ENCODE measurements at regions not wholly inside any gene's neighbourhood (a gene's known extent, or its start where the extent isn't known, plus 50 kb on each side); places are given as distances from the start of the nearest gene placed in this dataset.

GRCh38 chr11:116256215-116256614 lies 516.6 kb downstream of the BUD13 start:
- no peak for DNase-seq (ENCODE audit: low read depth in 2 of 2)

- no peak for DNase-seq (ENCODE audit: low read depth in 2 of 2)
Observed at GRCh38 chr11:116255321-116255953, 517.4 kb downstream of the BUD13 start.

GRCh38 chr11:116250155-116250554 lies 522.6 kb downstream of the BUD13 start:
- DNase-seq (ENCODE audit: low read depth in 2 of 2), result no peak

- no peak for DNase-seq (ENCODE audit: low read depth in 2 of 2)
Observed at GRCh38 chr11:116249561-116249960, 523.2 kb downstream of the BUD13 start.

- DNase-seq (ENCODE audit: low read depth in 2 of 2), result no peak
Observed at GRCh38 chr11:116244889-116245288, 527.9 kb downstream of the BUD13 start.

- DNase-seq (ENCODE audit: low read depth in 2 of 2), result no peak
Observed at GRCh38 chr11:116244439-116244838, 528.3 kb downstream of the BUD13 start.

GRCh38 chr11:116243991-116244390 lies 528.8 kb downstream of the BUD13 start:
- DNase-seq (ENCODE audit: low read depth in 2 of 2), result no peak

GRCh38 chr11:116242006-116242405 lies 530.8 kb downstream of the BUD13 start:
- DNase-seq (ENCODE audit: low read depth in 2 of 2), result no peak

GRCh38 chr11:116240710-116241109 lies 532.1 kb downstream of the BUD13 start:
- no peak for DNase-seq (ENCODE audit: low read depth in 2 of 2)

- no peak for DNase-seq (ENCODE audit: low read depth in 2 of 2)
Observed at GRCh38 chr11:116239247-116239646, 533.5 kb downstream of the BUD13 start.

GRCh38 chr11:116234989-116235568 lies 537.7 kb downstream of the BUD13 start:
- DNase-seq (ENCODE audit: low read depth in 2 of 2), result no peak

GRCh38 chr11:116233561-116233960 lies 539.2 kb downstream of the BUD13 start:
- no peak for DNase-seq (ENCODE audit: low read depth in 2 of 2)

- DNase-seq (ENCODE audit: low read depth in 2 of 2), result no peak
Observed at GRCh38 chr11:116232364-116232828, 540.4 kb downstream of the BUD13 start.

GRCh38 chr11:116231543-116231942 lies 541.2 kb downstream of the BUD13 start:
- no peak for DNase-seq (ENCODE audit: low read depth in 2 of 2)

GRCh38 chr11:116230438-116230837 lies 542.3 kb downstream of the BUD13 start:
- no peak for DNase-seq (ENCODE audit: low read depth in 2 of 2)

GRCh38 chr11:116229236-116229970 lies 543.4 kb downstream of the BUD13 start:
- DNase-seq (ENCODE audit: low read depth in 2 of 2), result no peak

- no peak for DNase-seq (ENCODE audit: low read depth in 2 of 2)
Observed at GRCh38 chr11:116226731-116227130, 546.1 kb downstream of the BUD13 start.

- no peak for DNase-seq (ENCODE audit: low read depth in 2 of 2)
Observed at GRCh38 chr11:116225784-116226585, 546.8 kb downstream of the BUD13 start.

GRCh38 chr11:116225236-116225635 lies 547.6 kb downstream of the BUD13 start:
- DNase-seq (ENCODE audit: low read depth in 2 of 2), result no peak

GRCh38 chr11:116224889-116225200 lies 547.9 kb downstream of the BUD13 start:
- DNase-seq (ENCODE audit: low read depth in 2 of 2), result no peak

GRCh38 chr11:116224154-116224888 lies 548.5 kb downstream of the BUD13 start:
- peak in 1 of 2 donors; percentile 5 for DNase-seq (ENCODE audit: low read depth in 2 of 2)

GRCh38 chr11:116221351-116221750 lies 551.4 kb downstream of the BUD13 start:
- no peak for DNase-seq (ENCODE audit: low read depth in 2 of 2)

Measured in stimulated activated CD4-positive, alpha-beta T cell treated with anti-CD3 and anti-CD28 coated beads, Interleukin-1b, Interleukin-23, amount 100 ng/mL, for 4 hours (primary cell).